Cardiac fibroblast (primary cell): ENCODE measurements at regions not wholly inside any gene's neighbourhood (a gene's known extent, or its start where the extent isn't known, plus 50 kb on each side); places are given as distances from the start of the nearest gene placed in this dataset.

ENCODE experiments used
- DNase-seq, 2 donors: peaks; one replicate each; pipeline versions ENCODE4 v3.0.0 to v3.0.0-alpha.2; 2010; ENCODE audit warnings: low read depth in 2 of 2
- H3K4me3 ChIP-seq, 2 donors: replicated peaks in 1 of 2; 1 replicate in 1 of 2; 2 replicates in 1 of 2; pipeline ENCODE4 v1.5.1; 2011; ENCODE audit warnings: low read depth in 2 of 2, low read length in 2 of 2, mild to moderate bottlenecking in 2 of 2, moderate library complexity in 1 of 2
- TF ChIP-seq, protein P1 (sequence below): IDR thresholded peaks from one replicate; pipeline ENCODE4 v1.5.1; 2011; ENCODE audit warnings: low read depth, mild to moderate bottlenecking, low read length, inconsistent platforms

- peak; percentile 33 to 66 for DNase-seq
- H3K4me3 ChIP-seq: no peak overlapping the region
- TF ChIP-seq, protein P1, sequence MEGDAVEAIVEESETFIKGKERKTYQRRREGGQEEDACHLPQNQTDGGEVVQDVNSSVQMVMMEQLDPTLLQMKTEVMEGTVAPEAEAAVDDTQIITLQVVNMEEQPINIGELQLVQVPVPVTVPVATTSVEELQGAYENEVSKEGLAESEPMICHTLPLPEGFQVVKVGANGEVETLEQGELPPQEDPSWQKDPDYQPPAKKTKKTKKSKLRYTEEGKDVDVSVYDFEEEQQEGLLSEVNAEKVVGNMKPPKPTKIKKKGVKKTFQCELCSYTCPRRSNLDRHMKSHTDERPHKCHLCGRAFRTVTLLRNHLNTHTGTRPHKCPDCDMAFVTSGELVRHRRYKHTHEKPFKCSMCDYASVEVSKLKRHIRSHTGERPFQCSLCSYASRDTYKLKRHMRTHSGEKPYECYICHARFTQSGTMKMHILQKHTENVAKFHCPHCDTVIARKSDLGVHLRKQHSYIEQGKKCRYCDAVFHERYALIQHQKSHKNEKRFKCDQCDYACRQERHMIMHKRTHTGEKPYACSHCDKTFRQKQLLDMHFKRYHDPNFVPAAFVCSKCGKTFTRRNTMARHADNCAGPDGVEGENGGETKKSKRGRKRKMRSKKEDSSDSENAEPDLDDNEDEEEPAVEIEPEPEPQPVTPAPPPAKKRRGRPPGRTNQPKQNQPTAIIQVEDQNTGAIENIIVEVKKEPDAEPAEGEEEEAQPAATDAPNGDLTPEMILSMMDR: no peak
These were observed 67.1 kb downstream of the ZNF281 start for GRCh38 chr1:200342511-200343311.

DNA sequence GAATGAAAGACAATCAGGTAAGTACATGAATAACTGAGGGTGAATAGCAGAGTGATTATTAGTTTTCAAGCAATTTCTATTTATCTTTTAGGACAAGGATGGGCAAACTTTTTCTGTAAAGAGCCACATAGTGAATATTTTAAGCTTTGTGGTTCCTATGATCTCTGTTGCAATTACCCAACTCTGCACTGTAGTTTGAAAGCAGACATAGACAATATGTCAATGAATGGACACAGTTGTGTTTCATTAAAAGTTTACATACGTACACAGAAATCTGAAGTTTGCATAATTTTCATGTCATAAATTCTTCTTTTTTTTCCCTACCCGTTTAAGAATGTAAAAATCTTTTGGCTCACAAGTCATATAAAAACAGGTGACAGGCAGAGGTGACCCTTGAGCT is 71.4 kb downstream of the ZNF281 start:
- no peak overlapping the region for H3K4me3 ChIP-seq
- DNase-seq: no peak
- TF ChIP-seq, protein P1: no peak

DNA sequence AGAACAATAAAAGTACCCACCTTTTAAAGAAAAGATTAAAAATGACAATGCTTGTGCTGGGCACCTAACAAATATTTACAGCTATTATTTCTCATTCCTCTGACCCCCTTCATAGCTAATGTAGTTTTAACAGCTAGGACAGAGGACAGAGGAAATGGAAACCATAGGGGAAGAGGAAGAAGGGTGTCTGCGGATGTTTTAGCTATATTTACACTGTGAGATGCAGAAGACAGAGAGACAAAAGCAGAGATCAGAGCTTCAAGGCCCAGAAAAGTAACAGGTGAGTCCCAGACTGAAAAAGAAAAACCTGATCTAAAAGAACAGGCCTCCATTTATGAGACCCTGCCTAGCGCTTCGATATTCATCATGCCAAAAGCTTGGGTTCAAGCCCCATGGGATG is 72.0 kb downstream of the ZNF281 start:
- no peak for DNase-seq
- TF ChIP-seq, protein P1: no peak
- no peak overlapping the region for H3K4me3 ChIP-seq

GRCh38 chr1:200337410-200337809 is 72.4 kb downstream of the ZNF281 start:
- no peak overlapping the region for H3K4me3 ChIP-seq
- DNase-seq: no peak
- TF ChIP-seq, protein P1: no peak

DNA sequence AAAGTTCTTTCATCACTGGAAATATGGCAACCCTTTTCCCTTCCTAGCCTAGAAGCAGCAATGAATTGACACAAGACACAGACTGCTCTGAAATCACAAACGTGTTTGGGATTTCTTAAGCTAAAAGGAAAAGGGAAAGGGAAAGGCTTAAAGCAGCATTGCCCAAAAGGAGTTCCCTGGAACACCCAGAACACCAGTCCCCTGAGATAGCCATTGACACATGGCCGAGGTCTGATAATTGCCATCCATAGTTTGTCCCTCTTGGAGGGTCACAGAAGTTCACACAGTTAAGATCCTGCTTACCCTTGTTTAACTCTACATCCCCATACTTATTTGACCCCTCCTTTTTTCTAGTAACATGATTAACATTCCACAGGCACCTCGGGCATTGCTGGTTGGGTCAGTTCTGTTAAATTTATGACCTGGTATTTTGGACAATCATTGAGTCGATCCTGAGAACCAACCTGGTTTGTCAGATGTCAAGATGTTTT is 72.9 kb downstream of the ZNF281 start:
- no peak overlapping the region for H3K4me3 ChIP-seq
- TF ChIP-seq, protein P1: no peak
- DNase-seq: no peak

DNA sequence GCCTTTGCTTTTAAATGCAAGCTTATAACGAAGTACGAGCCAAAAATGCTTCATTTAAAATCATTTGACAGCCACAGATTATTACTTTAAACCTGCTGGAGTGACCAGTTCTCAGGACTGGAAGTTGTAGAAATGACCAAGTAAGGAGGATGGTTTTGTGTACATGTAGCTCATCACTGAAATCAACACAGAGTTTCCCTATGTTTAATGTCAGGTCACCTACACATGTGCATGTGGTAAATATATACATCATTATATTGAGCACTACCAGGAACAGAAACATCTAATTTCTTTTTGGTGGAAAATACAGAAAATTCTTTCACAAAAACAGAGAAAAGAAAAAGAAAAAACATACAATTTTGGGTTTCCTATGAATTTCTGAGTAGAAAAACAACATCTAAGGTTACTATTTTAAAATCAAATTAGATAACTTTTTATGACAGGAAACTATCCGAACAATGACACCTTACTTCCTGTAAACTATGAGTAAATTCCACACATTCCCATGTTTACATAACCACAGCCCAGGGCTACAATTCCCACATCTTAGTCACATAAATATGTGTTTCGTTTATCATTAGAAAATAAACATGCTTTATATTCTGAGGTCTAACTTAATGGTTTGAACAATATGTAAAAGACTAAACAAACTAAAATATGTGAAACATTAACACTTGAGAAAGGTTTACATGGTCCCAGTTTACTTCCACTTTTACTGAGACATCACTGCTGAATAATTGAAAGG is 73.6 kb downstream of the ZNF281 start:
- H3K4me3 ChIP-seq: no peak overlapping the region
- TF ChIP-seq, protein P1: no peak
- peak; percentile 47 to 72 for DNase-seq
